SK-N-SH treated with all-trans-retinoic acid at 6 μM for 48 hours (cell line): ENCODE measurements at regions not wholly inside any gene's neighbourhood (a gene's known extent, or its start where the extent isn't known, plus 50 kb on each side); places are given as distances from the start of the nearest gene placed in this dataset.

Source experiments
- ATAC-seq: fragments of 200-7000 bp; cut with Tn5 transposase; 3 replicates; pipeline ENCODE4 v1.9.1; 2020; ENCODE audit warnings: mild to moderate bottlenecking, moderate library complexity
- BACH2 ChIP-seq: fragments of 250-450 bp; sonication (Bioruptor Pico); IDR thresholded peaks from 2 replicates; pipeline ENCODE4 v1.9.0; 2021; ENCODE audit warnings: mild to moderate bottlenecking, borderline replicate concordance
- CREB5 ChIP-seq: fragments of 250-450 bp; sonication (Bioruptor Pico); IDR thresholded peaks from 2 replicates; pipeline ENCODE4 v1.5.1; 2020; ENCODE audit warnings: low read depth, mild to moderate bottlenecking, moderate library complexity
- CSDC2 ChIP-seq: fragments of 250-450 bp; sonication (Bioruptor Pico); IDR thresholded peaks from 2 replicates; pipeline ENCODE4 v1.5.0; 2020; ENCODE audit warnings: mild to moderate bottlenecking, moderate library complexity
- CSRNP3 ChIP-seq: fragments of 250-450 bp; sonication (Bioruptor Pico); IDR thresholded peaks from 2 replicates; pipeline ENCODE4 v1.5.1; 2021; ENCODE audit warnings: mild to moderate bottlenecking, moderate library complexity
- ESRRG ChIP-seq: fragments of 250-450 bp; sonication (Bioruptor Pico); IDR thresholded peaks from 2 replicates; pipeline ENCODE4 v1.6.1; 2021; ENCODE audit warnings: mild to moderate bottlenecking
- GLIS3 ChIP-seq: fragments of 250-450 bp; sonication (Bioruptor Pico); IDR thresholded peaks from 2 replicates; pipeline ENCODE4 v1.5.0; 2020; ENCODE audit warnings: mild to moderate bottlenecking, moderate library complexity
- ISL1 ChIP-seq: fragments of 250-450 bp; sonication (Bioruptor Pico); IDR thresholded peaks from 2 replicates; pipeline ENCODE4 v2.1.2; 2022; ENCODE audit warnings: mild to moderate bottlenecking, moderate library complexity
- OSR1 ChIP-seq: fragments of 250-450 bp; sonication (Bioruptor Pico); IDR thresholded peaks from 2 replicates; pipeline ENCODE4 v1.8.0; 2022; ENCODE audit warnings: moderate library complexity, mild to moderate bottlenecking, inconsistent platforms
- RARB ChIP-seq: fragments of 250-450 bp; sonication (Bioruptor Pico); IDR thresholded peaks from 2 replicates; pipeline ENCODE4 v1.8.0; 2021; ENCODE audit warnings: mild to moderate bottlenecking, moderate library complexity
- TCF4 ChIP-seq: fragments of 250-450 bp; sonication (Bioruptor Pico); IDR thresholded peaks from 2 replicates; pipeline ENCODE4 v1.8.0; 2021; ENCODE audit warnings: mild to moderate bottlenecking, moderate library complexity, borderline replicate concordance
- TSHZ2 ChIP-seq: fragments of 250-450 bp; sonication (Bioruptor Pico); IDR thresholded peaks from 2 replicates; pipeline ENCODE4 v1.5.0; 2020; ENCODE audit warnings: mild to moderate bottlenecking, moderate library complexity
- ZC3H10 ChIP-seq: fragments of 250-450 bp; sonication (Bioruptor Pico); IDR thresholded peaks from 2 replicates; pipeline ENCODE4 v1.5.1; 2021; ENCODE audit warnings: mild to moderate bottlenecking, moderate library complexity
- ZFP3 ChIP-seq: fragments of 250-450 bp; sonication (Bioruptor Pico); IDR thresholded peaks from 2 replicates; pipeline ENCODE4 v1.5.0; 2020; ENCODE audit warnings: mild to moderate bottlenecking, moderate library complexity
- ZNF565 ChIP-seq: fragments of 450-650 bp; formaldehyde crosslinking; conservative IDR thresholded peaks from 2 replicates; pipeline ENCODE4 v1.5.0; 2020; ENCODE audit warnings: low read depth, mild to moderate bottlenecking, moderate library complexity
- ZNF70 ChIP-seq: fragments of 450-650 bp; formaldehyde crosslinking; IDR thresholded peaks from 2 replicates; pipeline ENCODE4 v1.5.0; 2020; ENCODE audit warnings: mild to moderate bottlenecking, moderate library complexity
- ZNF8 ChIP-seq: fragments of 450-650 bp; formaldehyde crosslinking; IDR thresholded peaks from 2 replicates; pipeline ENCODE4 v1.5.0; 2020; ENCODE audit warnings: mild to moderate bottlenecking, moderate library complexity
- TF ChIP-seq, protein P1 (sequence below): fragments of 250-450 bp; sonication (Bioruptor Pico); IDR thresholded peaks from 2 replicates; pipeline ENCODE4 v1.8.0; 2020; ENCODE audit warnings: mild to moderate bottlenecking, moderate library complexity, borderline replicate concordance

- TF ChIP-seq TSHZ2 (no peak), RARB (no peak), TCF4 (no peak), OSR1 (no peak), CSDC2 (CRISPR knock-in tag) (no peak)
- TF ChIP-seq, all 23 proteins: peak for 0
These were observed 243.3 kb upstream of the JUN start (continued) for GRCh38 chr1:59027177-59027576.

- TF ChIP-seq ZNF70 (CRISPR knock-in tag) = no peak
- no peak for TF ChIP-seq CSDC2 (CRISPR knock-in tag)
- TF ChIP-seq ZNF8 (CRISPR knock-in tag) = no peak
- no peak for TF ChIP-seq ESRRG
- TF ChIP-seq BACH2 = no peak
- TF ChIP-seq CREB5 (CRISPR knock-in tag) = no peak
- TF ChIP-seq TSHZ2 = no peak
- TF ChIP-seq ZC3H10 (CRISPR knock-in tag) = no peak
- TF ChIP-seq ISL1 (CRISPR knock-in tag) = no peak
- TF ChIP-seq CSRNP3 (CRISPR knock-in tag) = no peak
- no peak for TF ChIP-seq TCF4
- TF ChIP-seq GLIS3 (CRISPR knock-in tag) = no peak
- no peak for ATAC-seq
These were observed 244.2 kb upstream of the JUN start for GRCh38 chr1:59028048-59028447.

DNA sequence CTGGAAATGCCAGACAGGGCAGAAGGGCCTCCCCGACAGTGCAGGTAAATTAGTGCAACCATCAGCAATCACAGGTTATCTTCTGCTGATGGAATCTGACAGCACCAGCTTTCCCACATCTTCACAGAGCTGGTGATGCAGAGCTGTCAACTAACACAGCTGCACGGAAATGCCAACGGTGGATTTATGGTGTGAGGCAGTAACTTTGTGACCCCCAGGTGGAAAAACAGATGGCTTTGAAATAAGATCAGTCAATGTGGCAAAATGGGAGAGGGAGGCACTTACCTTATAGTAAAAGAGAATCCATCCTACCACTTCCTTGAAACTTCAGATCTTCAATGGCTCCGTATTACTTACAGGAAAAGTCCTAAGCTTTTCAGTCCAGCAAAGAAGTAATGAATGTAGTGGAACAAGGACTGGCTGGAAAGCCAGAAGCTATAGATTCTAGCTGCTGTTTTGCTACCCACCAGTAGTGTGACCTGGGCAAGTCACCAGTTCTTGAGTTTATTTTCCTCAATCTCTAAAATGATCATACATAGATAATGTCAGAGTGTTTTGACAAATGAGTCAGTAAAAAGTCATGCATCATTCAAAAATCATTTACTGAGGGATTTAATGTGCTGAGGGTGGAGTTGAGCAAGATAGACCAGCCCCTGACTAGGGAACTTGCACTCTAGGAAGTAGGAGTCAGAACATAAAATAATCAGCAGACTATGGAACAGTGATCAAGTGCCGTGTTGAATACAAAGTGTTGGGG, 245.7 kb upstream of the JUN start:
- no peak for TF ChIP-seq ZNF8 (CRISPR knock-in tag)
- no peak for TF ChIP-seq TCF4
- no peak for TF ChIP-seq ZFP3 (CRISPR knock-in tag)
- ATAC-seq = no peak

DNA sequence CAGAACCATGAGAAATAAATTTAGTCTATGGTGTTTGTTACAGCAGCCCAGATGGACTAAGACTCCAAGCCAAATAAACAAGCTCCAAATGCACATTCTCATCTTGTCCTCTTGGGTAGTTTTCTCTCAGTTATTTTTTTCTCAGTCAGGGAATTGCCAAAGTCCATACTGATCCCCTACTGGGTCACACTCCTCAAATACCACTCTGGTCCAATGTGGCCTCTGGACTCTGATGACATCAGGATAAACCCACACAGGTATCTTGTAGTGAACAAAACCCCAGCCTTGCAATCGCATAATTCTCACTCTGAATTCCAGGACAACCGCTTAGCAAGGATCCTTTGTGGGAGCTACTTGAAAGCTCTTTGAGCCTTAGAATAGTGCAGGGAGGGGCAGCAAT, 248.4 kb upstream of the JUN start:
- no peak for ATAC-seq
- TF ChIP-seq ZNF565 (CRISPR knock-in tag) = no peak
- TF ChIP-seq CSDC2 (CRISPR knock-in tag) = no peak
- TF ChIP-seq, protein P1, sequence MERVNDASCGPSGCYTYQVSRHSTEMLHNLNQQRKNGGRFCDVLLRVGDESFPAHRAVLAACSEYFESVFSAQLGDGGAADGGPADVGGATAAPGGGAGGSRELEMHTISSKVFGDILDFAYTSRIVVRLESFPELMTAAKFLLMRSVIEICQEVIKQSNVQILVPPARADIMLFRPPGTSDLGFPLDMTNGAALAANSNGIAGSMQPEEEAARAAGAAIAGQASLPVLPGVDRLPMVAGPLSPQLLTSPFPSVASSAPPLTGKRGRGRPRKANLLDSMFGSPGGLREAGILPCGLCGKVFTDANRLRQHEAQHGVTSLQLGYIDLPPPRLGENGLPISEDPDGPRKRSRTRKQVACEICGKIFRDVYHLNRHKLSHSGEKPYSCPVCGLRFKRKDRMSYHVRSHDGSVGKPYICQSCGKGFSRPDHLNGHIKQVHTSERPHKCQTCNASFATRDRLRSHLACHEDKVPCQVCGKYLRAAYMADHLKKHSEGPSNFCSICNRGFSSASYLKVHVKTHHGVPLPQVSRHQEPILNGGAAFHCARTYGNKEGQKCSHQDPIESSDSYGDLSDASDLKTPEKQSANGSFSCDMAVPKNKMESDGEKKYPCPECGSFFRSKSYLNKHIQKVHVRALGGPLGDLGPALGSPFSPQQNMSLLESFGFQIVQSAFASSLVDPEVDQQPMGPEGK = no peak
